Right ventricle myocardium superior (tissue), 1 donor: ENCODE measurements at regions not wholly inside any gene's neighbourhood (a gene's known extent, or its start where the extent isn't known, plus 50 kb on each side); places are given as distances from the start of the nearest gene placed in this dataset.

Source experiments
- ATAC-seq: fragments of 200-7000 bp; cut with Tn5 transposase; one replicate; pipeline ENCODE4 v1.9.1; 2020; ENCODE audit warnings: mild to moderate bottlenecking; ENCODE audit not compliant: poor library complexity
- DNase-seq: peaks from one replicate; pipeline ENCODE4 v3.0.0-alpha.2; 2020
- intact Hi-C: fragments of 100-400 bp; cut with DNase I; formaldehyde crosslinking; loops from one replicate; pipeline ENCODE4 v1.11.2; 2022
- donor health status: DM: no; HTN: yes; CAD: no; lungs with severe emphysema.

DNA sequence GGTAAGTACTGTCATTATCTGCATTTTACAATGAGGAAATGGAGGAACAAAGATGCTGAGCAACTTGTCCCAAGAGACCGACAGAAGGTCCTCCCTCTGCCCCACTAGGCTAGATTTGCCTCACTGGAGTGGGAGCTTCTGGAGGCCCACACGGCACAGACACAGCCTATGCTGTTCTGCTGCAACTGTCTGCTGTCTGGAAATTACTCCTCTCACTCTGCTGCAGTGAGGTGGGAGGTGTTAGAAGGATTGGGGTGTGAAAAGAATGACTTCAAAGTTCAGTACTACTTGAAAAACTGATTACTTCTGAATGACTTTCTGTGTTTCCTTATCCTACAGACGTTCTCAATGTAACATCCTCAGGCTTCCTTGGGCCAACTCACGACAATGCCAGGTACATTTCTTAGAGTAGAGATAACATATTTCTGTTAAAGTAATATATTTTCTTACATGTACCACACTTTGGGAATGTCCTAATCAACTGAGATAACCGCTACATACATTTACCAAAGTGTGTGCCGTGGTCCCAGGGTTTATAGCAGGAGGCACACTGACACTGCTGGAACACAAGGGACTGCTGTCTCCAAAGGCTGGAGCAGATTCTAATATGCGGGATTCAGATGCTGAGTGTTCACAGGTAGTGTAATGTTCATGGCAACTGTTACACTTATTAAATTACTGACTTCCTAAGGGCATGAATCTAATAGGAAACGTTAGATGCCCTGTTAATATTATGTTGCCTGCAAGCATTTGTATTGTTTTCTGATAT is 53.5 kb upstream of the WASF3 start:
- intact Hi-C loops: no loop called here
- ATAC-seq (no peak), DNase-seq (no peak)
